ENCODE measurements at regions not wholly inside any gene's neighbourhood (a gene's known extent, or its start where the extent isn't known, plus 50 kb on each side); places are given as distances from the start of the nearest gene placed in this dataset.
A peak's percentile ranks its signal among the peaks of the same experiment; 100 is the strongest.

GRCh38 chr10:118106426-118106825 lies 59.7 kb upstream of the RAB11FIP2 start:
- DNase-seq: peak; percentile 21

More at GRCh38 chr10:118106426-118106825, 59.7 kb upstream of the RAB11FIP2 start:
- Histone ChIP-seq H3K14ac (replicated peaks; ENCODE audit: low read depth, low read length) (no peak overlapping the region), H2AK5ac (ENCODE audit: low read depth, low read length) (no peak overlapping the region), H3K4me3 (ENCODE audit: insufficient read depth, low read depth, low read length) (no peak overlapping the region), H3K4me2 (ENCODE audit: low read depth, low read length) (no peak overlapping the region), H3K4ac (ENCODE audit: low read depth, low read length) (no peak overlapping the region), H3K36me3 (ENCODE audit: control insufficient read depth, insufficient read depth, low read length) (no peaks in the 10 kb centered on the region), H2BK15ac (ENCODE audit: low read depth, low read length) (no peak overlapping the region), H4K5ac (ENCODE audit: low read depth, low read length) (no peak overlapping the region), H3K79me1 (ENCODE audit: low read depth in 1 of 2, low read length in 2 of 2) (no peaks in the 10 kb centered on the region), H2AFZ (replicated peaks; ENCODE audit: low read length, poor library complexity) (no peak overlapping the region), H2BK5ac (ENCODE audit: low read depth, low read length, poor library complexity, severe bottlenecking) (no peak overlapping the region), H2BK120ac (ENCODE audit: low read depth, low read length) (no peak overlapping the region), H3K9me3 (ENCODE audit: control insufficient read depth, insufficient read depth, low read length) (no peaks in the 10 kb centered on the region), H3K56ac (ENCODE audit: extremely low read depth, insufficient read depth, low read length) (no peak overlapping the region), H3K27ac (ENCODE audit: insufficient read depth, low read length) (no peak overlapping the region), H4K8ac (ENCODE audit: low read depth in 2 of 2, low read length in 2 of 2) (no peak overlapping the region), H3K4me1 (ENCODE audit: control insufficient read depth, insufficient read depth, low read length) (no peaks in the 10 kb centered on the region), H3K27me3 (ENCODE audit: control insufficient read depth, insufficient read depth, low read length) (no peaks in the 10 kb centered on the region), H3K23ac (ENCODE audit: low read depth, low read length) (no peak overlapping the region), H2AK9ac (replicated peaks; ENCODE audit: low read depth, low read length, poor library complexity) (no peak overlapping the region), H4K20me1 (ENCODE audit: insufficient read depth, low read length) (no peaks in the 10 kb centered on the region), H3K9ac (ENCODE audit: low read depth, low read length) (no peak overlapping the region), H3K9me1 (ENCODE audit: insufficient read depth, low read length) (no peaks in the 10 kb centered on the region), H3K18ac (ENCODE audit: low read depth, low read length) (no peak overlapping the region), H2BK20ac (ENCODE audit: low read depth, low read length) (no peak overlapping the region), H4K91ac (ENCODE audit: insufficient read depth, low read depth, low read length) (no peak overlapping the region)
- TF ChIP-seq RAD21 (IDR thresholded peaks at IDR 0.05; ENCODE audit: low read length) (peak; percentile 48), SMC3 (IDR thresholded peaks at IDR 0.05; ENCODE audit: low read depth, low read length) (peak; percentile 31; the same call in 1 of the 2 replicates), CHD1 (IDR thresholded peaks at IDR 0.05; ENCODE audit: low read depth, low read length) (no peak), CTCF (conservative IDR thresholded peaks at IDR 0.05; ENCODE audit: low read depth, low read length) (peak; percentile 44), FOS (IDR thresholded peaks at IDR 0.05; ENCODE audit: low read depth, low read length) (no peak)
- ATAC-seq (ENCODE audit: low read depth): peak; percentile 44; the same call in 1 of the 2 replicates
- ChIA-PET CTCF (interaction anchor here (0.6 to 1.0 kb wide), 2 partner anchors 40 to 268 kb away, joined by 3 to 4 read pairs; no protein-coding TSS in a partner anchor), POLR2A (ENCODE audit: unreplicated experiment) (no interaction called here)
- WGBS, 2 experiments (ENCODE audit: extremely low coverage in 2 of 2, insufficient read length in 1 of 2): no CpG with 5 or more reads among the region's 3 CpGs
- dilution Hi-C loops (cut with HindIII; ENCODE audit: low sequenced_read_pairs, unreplicated experiment) (no loop called here), intact Hi-C loops (cut with micrococcal nuclease) (loop anchor here (2.0 kb wide), 1 partner anchor 610 kb away; no protein-coding TSS in a partner anchor), in situ Hi-C loops (cut with MboI; ENCODE audit: low sequenced_read_pairs) (no loop called here)
- BruUV-seq (replicated peaks): no TSS peak

All from IMR-90 (cell line).